ENCODE measurements at regions not wholly inside any gene's neighbourhood (a gene's known extent, or its start where the extent isn't known, plus 50 kb on each side); places are given as distances from the start of the nearest gene placed in this dataset.

- no peak for TF ChIP-seq CTCF (IDR thresholded peaks at IDR 0.05; ENCODE audit: insufficient read depth, low read depth, low read length)
- no peak for TF ChIP-seq EZH2 (IDR thresholded peaks at IDR 0.05; ENCODE audit: insufficient read depth, low read length)
Measured at GRCh38 chr5:88544136-88544645, 275.5 kb upstream of the TMEM161B start.
